ENCODE measurements at regions not wholly inside any gene's neighbourhood (a gene's known extent, or its start where the extent isn't known, plus 50 kb on each side); places are given as distances from the start of the nearest gene placed in this dataset.
"Not testable (repeated sequence)": the region's sequence is repeated elsewhere in the genome, so short reads cannot be mapped to it uniquely, and the experiment has no call there.

DNA sequence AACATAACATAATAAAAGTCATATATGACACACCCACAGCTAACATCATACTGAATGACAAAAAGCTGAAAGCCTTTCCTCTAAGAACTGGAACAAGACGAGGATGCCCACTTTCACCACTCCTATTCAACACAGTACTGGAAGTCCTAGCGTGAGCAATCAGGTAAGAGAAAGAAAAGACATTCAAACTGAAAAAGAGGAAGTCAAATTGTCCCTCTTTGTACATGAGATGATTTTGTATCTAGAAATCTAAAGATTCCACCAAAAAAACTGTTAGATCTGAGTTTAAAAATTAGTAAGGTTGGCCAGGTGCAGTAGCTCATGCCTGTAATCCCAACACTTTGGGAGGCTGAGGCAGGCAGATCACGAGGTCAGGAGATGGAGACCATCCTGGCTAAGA, 70.1 kb upstream of the PROKR2 start:
- DNase-seq, ATAC-seq: not testable (repeated sequence)

DNA sequence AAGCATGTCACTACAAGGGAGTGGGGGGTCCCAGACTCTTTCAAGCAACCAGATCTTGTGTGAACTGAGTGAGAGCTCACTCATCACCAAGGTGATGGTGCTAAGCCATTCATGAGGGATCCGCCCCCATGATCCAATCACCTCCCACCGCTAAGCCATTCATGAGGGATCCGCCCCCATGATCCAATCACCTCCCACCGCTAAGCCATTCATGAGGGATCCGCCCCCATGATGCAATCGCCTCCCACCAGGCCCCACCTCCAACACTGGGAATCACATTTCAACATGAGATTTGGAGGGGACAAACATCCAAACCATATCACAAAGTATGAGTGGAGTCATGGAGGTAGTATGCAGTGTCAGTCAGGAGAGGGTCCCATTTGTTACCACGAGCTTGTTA, 64.8 kb upstream of the PROKR2 start:
- DNase-seq, ATAC-seq: not testable (repeated sequence)

- ATAC-seq = no peak
- DNase-seq = no peak
Measured at GRCh38 chr20:5377484-5377883, 60.7 kb upstream of the PROKR2 start.

- no peak for DNase-seq
- ATAC-seq = no peak
Measured at GRCh38 chr20:5376228-5376627, 59.5 kb upstream of the PROKR2 start.

- ATAC-seq (no peak), DNase-seq (no peak)
Measured at GRCh38 chr20:5374171-5374570, 57.4 kb upstream of the PROKR2 start.

DNA sequence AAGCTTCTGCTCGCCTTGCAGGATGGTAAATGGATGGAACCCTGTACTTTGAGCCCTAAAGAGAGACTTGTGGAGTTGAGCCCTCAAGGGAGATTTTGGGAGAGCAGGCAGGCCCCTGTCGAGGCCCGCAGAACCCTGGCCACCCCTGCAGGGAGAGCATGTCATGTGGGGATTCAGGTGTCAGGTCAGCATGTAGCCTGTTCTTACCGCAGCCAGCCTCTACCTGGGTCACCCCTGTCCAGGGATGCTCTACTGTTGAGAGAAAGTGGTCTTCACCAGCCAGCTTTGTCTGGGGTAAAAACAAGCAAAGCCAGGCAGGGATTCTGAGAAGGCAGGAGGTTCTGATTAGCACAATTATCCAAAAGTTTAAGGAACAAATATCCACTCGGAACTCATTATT, 55.6 kb upstream of the PROKR2 start:
- DNase-seq = no peak
- no peak for ATAC-seq

DNA sequence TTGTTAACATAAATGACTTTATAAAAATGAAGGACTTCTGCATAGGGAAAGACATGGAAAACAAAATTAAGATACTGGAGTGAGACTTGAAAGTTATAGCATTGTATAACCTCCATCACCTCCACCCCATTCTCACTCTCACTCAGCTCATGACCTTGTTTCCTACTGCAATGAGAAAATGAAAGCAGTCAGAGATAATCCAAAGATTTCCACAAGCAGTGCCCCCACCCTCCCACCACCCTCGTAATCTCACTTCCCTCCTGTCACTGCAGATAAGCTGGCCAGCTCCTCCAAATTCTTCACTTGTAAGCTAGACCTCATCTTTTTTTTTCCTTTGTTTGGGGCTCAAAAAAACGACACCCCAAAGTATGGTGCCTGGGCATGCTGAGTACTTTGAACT, 52.9 kb upstream of the PROKR2 start:
- peak; percentile 56 for ATAC-seq
- DNase-seq = no peak
